ENCODE measurements at regions not wholly inside any gene's neighbourhood (a gene's known extent, or its start where the extent isn't known, plus 50 kb on each side); places are given as distances from the start of the nearest gene placed in this dataset.
"Not testable (repeated sequence)": the region's sequence is repeated elsewhere in the genome, so short reads cannot be mapped to it uniquely, and the experiment has no call there.

- H3K27me3 ChIP-seq (ENCODE audit: control insufficient read depth, insufficient read depth, low read length), result no peaks in the 10 kb centered on the region
Observed at GRCh38 chr7:82517050-82517449, 73.5 kb upstream of the CACNA2D1 start.

DNA sequence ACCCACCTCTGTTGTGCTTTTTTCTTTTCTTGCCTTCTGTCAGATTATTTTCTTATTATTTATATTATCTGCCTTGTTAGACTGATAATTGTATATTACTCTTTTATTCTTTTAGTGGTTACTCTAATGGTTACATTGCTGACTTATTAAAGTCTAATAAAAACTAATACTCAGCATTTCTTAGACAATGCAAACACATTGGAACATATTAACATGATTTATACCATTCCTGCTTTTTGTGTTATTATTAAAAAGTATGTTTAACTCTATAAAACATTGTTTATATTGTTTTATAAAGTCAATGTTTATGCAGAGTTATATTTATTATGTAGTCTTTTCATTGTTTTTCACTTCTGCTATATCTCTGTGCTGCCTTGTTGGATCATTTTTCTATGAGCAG is 68.0 kb upstream of the CACNA2D1 start:
- H3K9me3 ChIP-seq (replicated peaks; ENCODE audit: low read length), result no peaks in the 10 kb centered on the region
- H3K36me3 ChIP-seq (ENCODE audit: insufficient read depth, low read length), result no peaks in the 10 kb centered on the region
- H3K4me3 ChIP-seq (ENCODE audit: low read length), result no peak overlapping the region
- H3K9ac ChIP-seq (ENCODE audit: low read depth, low read length), result no peak overlapping the region
- H3K4me2 ChIP-seq (ENCODE audit: low read length), result no peak overlapping the region
- peaks cover 5% of the 10 kb centered on the region for H3K4me1 ChIP-seq (ENCODE audit: control insufficient read depth, insufficient read depth, low read length)
- H3K27me3 ChIP-seq (ENCODE audit: control insufficient read depth, insufficient read depth, low read length), result no peaks in the 10 kb centered on the region

More at GRCh38 chr7:82517050-82517449, 73.5 kb upstream of the CACNA2D1 start:
- Histone ChIP-seq H3K9ac (ENCODE audit: low read depth, low read length) (no peak overlapping the region), H3K4me1 (ENCODE audit: control insufficient read depth, insufficient read depth, low read length) (no peaks in the 10 kb centered on the region), H3K36me3 (ENCODE audit: insufficient read depth, low read length) (no peaks in the 10 kb centered on the region), H3K4me3 (ENCODE audit: low read length) (no peak overlapping the region), H3K4me2 (ENCODE audit: low read length) (no peak overlapping the region), H3K9me3 (replicated peaks; ENCODE audit: low read length) (no peaks in the 10 kb centered on the region)

DNA sequence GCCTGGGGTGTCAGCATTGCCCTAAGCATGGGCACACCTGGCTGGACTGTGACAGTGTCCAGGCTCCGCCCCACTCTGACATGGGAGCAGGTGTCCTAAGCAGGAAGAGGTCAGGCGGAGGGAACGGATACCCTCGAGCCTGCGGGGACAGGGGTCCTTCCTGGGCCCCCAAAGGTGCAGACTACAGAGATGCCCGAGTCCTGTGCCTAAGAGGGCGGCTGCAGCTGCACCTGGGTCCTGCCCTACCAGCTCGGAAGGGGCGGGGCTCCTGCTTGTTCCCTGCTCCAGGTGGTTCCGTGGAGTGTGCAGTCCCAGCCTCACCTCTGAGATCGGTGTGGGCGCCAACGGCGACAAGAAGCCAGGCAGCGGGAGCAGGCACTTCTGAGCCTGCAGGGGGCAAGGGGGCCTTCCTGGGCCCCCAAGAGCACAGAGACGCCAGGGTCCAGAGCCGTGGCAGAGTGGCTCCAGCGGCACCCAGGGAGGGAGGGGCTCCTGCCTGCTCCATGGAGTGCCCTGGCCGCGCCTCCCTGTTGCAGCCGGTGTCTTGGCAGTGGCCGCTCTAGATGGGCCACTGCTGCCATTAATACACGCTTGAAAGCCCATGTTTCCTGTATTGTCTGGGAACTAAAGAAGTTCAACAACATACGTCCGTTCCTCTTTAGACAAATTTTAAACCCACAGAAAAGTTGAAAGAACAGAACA is 64.5 kb upstream of the CACNA2D1 start:
- H3K9me3 ChIP-seq (replicated peaks; ENCODE audit: low read length), result no peaks in the 10 kb centered on the region
- no peaks in the 10 kb centered on the region for H3K27me3 ChIP-seq (ENCODE audit: control insufficient read depth, insufficient read depth, low read length)
- H3K4me3 ChIP-seq (ENCODE audit: low read length), result no peak overlapping the region
- no peak overlapping the region for H3K9ac ChIP-seq (ENCODE audit: low read depth, low read length)
- H3K36me3 ChIP-seq (ENCODE audit: insufficient read depth, low read length), result no peaks in the 10 kb centered on the region
- no peak overlapping the region for H3K4me2 ChIP-seq (ENCODE audit: low read length)
- H3K4me1 ChIP-seq (ENCODE audit: control insufficient read depth, insufficient read depth, low read length), result peaks cover 10% of the 10 kb centered on the region

DNA sequence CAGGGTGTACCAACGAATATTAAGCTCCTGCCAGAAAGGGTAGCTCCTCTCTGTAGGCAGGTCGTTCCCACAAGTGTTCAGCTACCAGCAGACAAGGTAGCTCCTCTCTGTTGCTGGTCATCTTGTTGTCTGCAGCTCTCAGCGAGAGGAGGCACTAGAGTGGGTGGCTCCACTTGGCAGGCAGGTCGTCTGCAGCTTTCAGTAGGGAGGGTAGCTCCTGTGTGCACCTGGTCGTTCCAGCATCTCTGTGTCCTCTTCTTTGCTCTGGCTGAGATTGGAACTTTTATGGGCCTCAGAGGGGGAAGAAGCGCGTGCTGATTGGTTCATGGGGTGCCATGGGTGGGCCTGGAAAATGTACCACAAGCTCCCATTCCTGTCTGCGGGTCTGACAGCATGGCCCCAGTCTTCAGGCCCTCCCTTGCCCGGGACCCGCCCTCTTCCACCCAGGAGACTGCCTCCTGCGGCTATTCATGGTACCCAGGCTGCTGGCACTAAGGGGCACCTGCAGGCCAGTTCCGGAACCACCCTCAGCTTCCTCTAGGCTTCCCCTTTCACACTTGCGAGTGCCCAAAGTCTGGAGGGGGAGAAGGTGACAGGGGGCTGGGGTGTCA is 63.9 kb upstream of the CACNA2D1 start:
- H3K36me3 ChIP-seq (ENCODE audit: insufficient read depth, low read length), result no peaks in the 10 kb centered on the region

DNA sequence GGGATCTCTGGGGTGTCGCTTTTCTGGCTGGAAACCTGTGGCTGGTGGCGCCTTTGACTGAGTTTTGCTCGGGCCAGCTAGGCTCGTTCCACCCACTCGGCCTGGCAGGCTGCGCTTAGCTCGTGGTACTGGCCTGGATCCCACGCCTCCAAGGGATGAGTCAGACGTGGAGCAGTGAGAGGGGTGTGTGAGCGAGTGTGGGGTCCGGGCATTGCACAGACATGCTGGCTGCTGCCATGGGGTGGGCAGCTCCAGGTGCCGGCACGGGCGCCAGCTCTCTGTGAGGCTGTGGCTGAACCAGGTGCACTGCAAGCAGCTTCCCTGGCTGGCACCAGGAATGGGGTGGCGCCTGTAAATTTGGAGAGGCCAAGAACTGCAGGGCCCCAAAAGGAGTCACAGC is 63.1 kb upstream of the CACNA2D1 start:
- no peaks in the 10 kb centered on the region for H3K9me3 ChIP-seq (replicated peaks; ENCODE audit: low read length)
- H3K27me3 ChIP-seq (ENCODE audit: control insufficient read depth, insufficient read depth, low read length), result no peaks in the 10 kb centered on the region
- H3K4me3 ChIP-seq (ENCODE audit: low read length), result no peak overlapping the region
- no peaks in the 10 kb centered on the region for H3K36me3 ChIP-seq (ENCODE audit: insufficient read depth, low read length)
- no peak overlapping the region for H3K9ac ChIP-seq (ENCODE audit: low read depth, low read length)
- H3K4me2 ChIP-seq (ENCODE audit: low read length), result no peak overlapping the region
- H3K4me1 ChIP-seq (ENCODE audit: control insufficient read depth, insufficient read depth, low read length), result peaks cover 10% of the 10 kb centered on the region

More for the DNA sequence above, 63.9 kb upstream of the CACNA2D1 start:
- Histone ChIP-seq H3K4me2 (ENCODE audit: low read length) (no peak overlapping the region), H3K9me3 (replicated peaks; ENCODE audit: low read length) (no peaks in the 10 kb centered on the region), H3K4me1 (ENCODE audit: control insufficient read depth, insufficient read depth, low read length) (peaks cover 10% of the 10 kb centered on the region), H3K27me3 (ENCODE audit: control insufficient read depth, insufficient read depth, low read length) (no peaks in the 10 kb centered on the region), H3K9ac (ENCODE audit: low read depth, low read length) (no peak overlapping the region), H3K4me3 (ENCODE audit: low read length) (no peak overlapping the region)

DNA sequence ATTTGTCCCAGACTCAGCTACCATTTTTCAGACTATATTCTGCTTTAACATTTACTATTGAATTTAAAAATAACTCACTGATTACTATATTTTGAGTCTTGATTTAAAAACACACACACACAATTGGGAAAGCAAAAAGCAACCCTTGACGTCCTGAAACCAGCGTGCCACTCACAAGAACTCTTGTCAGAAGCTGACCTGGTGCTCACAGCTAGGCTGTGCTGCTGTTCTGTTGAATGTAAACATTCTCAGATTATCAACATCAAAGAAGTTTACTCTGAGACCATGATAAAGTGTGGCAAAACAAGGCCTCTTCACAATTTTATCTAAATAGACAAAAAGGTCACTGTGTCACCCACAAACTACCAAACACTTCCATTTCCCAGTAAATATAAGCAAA is 62.6 kb upstream of the CACNA2D1 start:
- Histone ChIP-seq H3K36me3 (ENCODE audit: insufficient read depth, low read length) (no peaks in the 10 kb centered on the region), H3K4me3 (ENCODE audit: low read length) (no peak overlapping the region), H3K9me3 (replicated peaks; ENCODE audit: low read length) (no peaks in the 10 kb centered on the region)

GRCh38 chr7:82501346-82501745 is 57.8 kb upstream of the CACNA2D1 start:
- Histone ChIP-seq H3K27me3 (ENCODE audit: control insufficient read depth, insufficient read depth, low read length) (no peaks in the 10 kb centered on the region), H3K9ac (ENCODE audit: low read depth, low read length) (no peak overlapping the region), H3K4me1 (ENCODE audit: control insufficient read depth, insufficient read depth, low read length) (peaks cover 3% of the 10 kb centered on the region), H3K9me3 (replicated peaks; ENCODE audit: low read length) (no peaks in the 10 kb centered on the region), H3K36me3 (ENCODE audit: insufficient read depth, low read length) (no peaks in the 10 kb centered on the region), H3K4me2 (ENCODE audit: low read length) (no peak overlapping the region), H3K4me3 (ENCODE audit: low read length) (no peak overlapping the region)

More for the DNA sequence above, 62.6 kb upstream of the CACNA2D1 start:
- no peaks in the 10 kb centered on the region for H3K27me3 ChIP-seq (ENCODE audit: control insufficient read depth, insufficient read depth, low read length)
- H3K4me1 ChIP-seq (ENCODE audit: control insufficient read depth, insufficient read depth, low read length), result peaks cover 10% of the 10 kb centered on the region
- H3K9ac ChIP-seq (ENCODE audit: low read depth, low read length), result no peak overlapping the region
- no peak overlapping the region for H3K4me2 ChIP-seq (ENCODE audit: low read length)

- not testable (repeated sequence) for H3K36me3 ChIP-seq (ENCODE audit: insufficient read depth, low read length); H3K4me2 ChIP-seq (ENCODE audit: low read length); H3K27me3 ChIP-seq (ENCODE audit: control insufficient read depth, insufficient read depth, low read length); H3K9ac ChIP-seq (ENCODE audit: low read depth, low read length); H3K4me1 ChIP-seq (ENCODE audit: control insufficient read depth, insufficient read depth, low read length); H3K9me3 ChIP-seq (replicated peaks; ENCODE audit: low read length); H3K4me3 ChIP-seq (ENCODE audit: low read length)
Observed at GRCh38 chr7:82499546-82499945, 56.0 kb upstream of the CACNA2D1 start.

DNA sequence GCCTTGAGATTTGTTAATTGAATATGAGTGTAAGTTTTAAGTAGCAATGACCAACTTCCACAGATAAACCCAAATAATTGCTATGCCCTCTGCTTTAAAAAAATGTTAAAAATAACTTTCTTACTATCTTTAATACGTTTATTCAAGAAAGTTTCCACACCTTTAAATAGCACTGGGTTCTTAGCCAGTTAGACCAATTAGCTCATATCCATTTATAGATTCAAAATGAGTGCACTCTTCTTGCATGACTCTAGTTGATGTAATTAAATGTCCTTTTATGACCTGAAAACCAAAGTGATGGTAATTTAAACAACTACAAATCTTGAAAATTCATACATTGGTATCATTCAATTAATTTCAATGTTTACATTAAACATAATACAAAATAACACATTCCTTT is 50.8 kb upstream of the CACNA2D1 start:
- Histone ChIP-seq H3K4me1 (ENCODE audit: control insufficient read depth, insufficient read depth, low read length) (no peaks in the 10 kb centered on the region), H3K4me3 (ENCODE audit: low read length) (no peak overlapping the region)

More for the DNA sequence above, 50.8 kb upstream of the CACNA2D1 start:
- H3K9me3 ChIP-seq (replicated peaks; ENCODE audit: low read length), result no peaks in the 10 kb centered on the region
- no peak overlapping the region for H3K9ac ChIP-seq (ENCODE audit: low read depth, low read length)
- no peaks in the 10 kb centered on the region for H3K36me3 ChIP-seq (ENCODE audit: insufficient read depth, low read length)
- no peak overlapping the region for H3K4me2 ChIP-seq (ENCODE audit: low read length)
- no peaks in the 10 kb centered on the region for H3K27me3 ChIP-seq (ENCODE audit: control insufficient read depth, insufficient read depth, low read length)

Measured in skeletal muscle satellite cell (primary cell).